ENCODE measurements at regions not wholly inside any gene's neighbourhood (a gene's known extent, or its start where the extent isn't known, plus 50 kb on each side); places are given as distances from the start of the nearest gene placed in this dataset.

GRCh38 chr12:85630851-85631250, 205.4 kb downstream of the RASSF9 start:
- no peak overlapping the region for H3K4me3 ChIP-seq
- FAIRE-seq (no peak), ATAC-seq (no peak), DNase-seq (ENCODE audit: extremely low read depth in 1 of 4, low spot score in 3 of 4) (no peak)
- H3K9me3 ChIP-seq (replicated peaks; ENCODE audit: control insufficient read depth, insufficient read depth, low read depth, low read length) = no peaks in the 10 kb centered on the region
- no TSS peak for BruUV-seq (replicated peaks)
- no peak overlapping the region for H2AFZ ChIP-seq (ENCODE audit: low read depth, low read length)
- intact Hi-C loops (cut with micrococcal nuclease) (no loop called here), in situ Hi-C loops (cut with MboI) (no loop called here)
- 6% methylated on average over 2 of the region's 2 CpGs for WGBS (ENCODE audit: insufficient coverage, low coverage, missing lambda C conversion rate)
- H3K79me2 ChIP-seq (ENCODE audit: control insufficient read depth, insufficient read depth, low read length) = no peaks in the 10 kb centered on the region
- ChIA-PET POLR2A (no interaction called here), CTCF (ENCODE audit: low intra/inter-chr PET ratio) (no interaction called here)
- no peaks in the 10 kb centered on the region for H3K4me1 ChIP-seq (replicated peaks in 1 of 2; ENCODE audit: control insufficient read depth in 2 of 2, insufficient read depth in 2 of 2, low read length in 2 of 2)
- no peak overlapping the region for H3K27ac ChIP-seq (ENCODE audit: extremely low read depth, low read depth, low read length)
- no peaks in the 10 kb centered on the region for H3K9me1 ChIP-seq (ENCODE audit: control insufficient read depth, insufficient read depth, low read length)
- TF ChIP-seq, protein P1, sequence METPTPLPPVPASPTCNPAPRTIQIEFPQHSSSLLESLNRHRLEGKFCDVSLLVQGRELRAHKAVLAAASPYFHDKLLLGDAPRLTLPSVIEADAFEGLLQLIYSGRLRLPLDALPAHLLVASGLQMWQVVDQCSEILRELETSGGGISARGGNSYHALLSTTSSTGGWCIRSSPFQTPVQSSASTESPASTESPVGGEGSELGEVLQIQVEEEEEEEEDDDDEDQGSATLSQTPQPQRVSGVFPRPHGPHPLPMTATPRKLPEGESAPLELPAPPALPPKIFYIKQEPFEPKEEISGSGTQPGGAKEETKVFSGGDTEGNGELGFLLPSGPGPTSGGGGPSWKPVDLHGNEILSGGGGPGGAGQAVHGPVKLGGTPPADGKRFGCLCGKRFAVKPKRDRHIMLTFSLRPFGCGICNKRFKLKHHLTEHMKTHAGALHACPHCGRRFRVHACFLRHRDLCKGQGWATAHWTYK (CRISPR knock-in tag; IDR thresholded peaks at IDR 0.05) = no peak
- TF ChIP-seq CGGBP1 (CRISPR knock-in tag; IDR thresholded peaks at IDR 0.05) (no peak), KDM1A (IDR thresholded peaks at IDR 0.05) (no peak), NCOA1 (IDR thresholded peaks at IDR 0.05; ENCODE audit: low read depth) (no peak), SRSF9 (IDR thresholded peaks at IDR 0.05; ENCODE audit: borderline replicate concordance, low read depth, low read length) (no peak), ZNF584 (CRISPR knock-in tag; IDR thresholded peaks at IDR 0.05; ENCODE audit: low read depth) (no peak), PPARD (CRISPR knock-in tag; IDR thresholded peaks at IDR 0.05) (no peak), RBM22 (IDR thresholded peaks at IDR 0.05; ENCODE audit: low read depth, low read length, poor library complexity, severe bottlenecking) (no peak), ZNF232 (CRISPR knock-in tag; IDR thresholded peaks at IDR 0.05) (no peak), SNIP1 (IDR thresholded peaks at IDR 0.05; ENCODE audit: low read depth) (no peak), HNRNPH1 (optimal IDR thresholded peaks at IDR 0.05; ENCODE audit: low read depth, low read length) (no peak), ZNF347 (CRISPR knock-in tag; IDR thresholded peaks at IDR 0.05; ENCODE audit: low read depth) (no peak), MAFG (tag; conservative IDR thresholded peaks at IDR 0.05) (no peak), ARID3B (CRISPR knock-in tag; IDR thresholded peaks at IDR 0.05; ENCODE audit: borderline replicate concordance) (no peak), LARP7 (IDR thresholded peaks at IDR 0.05) (no peak), ZNF41 (CRISPR knock-in tag; conservative IDR thresholded peaks at IDR 0.05) (no peak), SMAD2 (IDR thresholded peaks at IDR 0.05; ENCODE audit: low read depth, low read length) (no peak), ZBED1 (IDR thresholded peaks at IDR 0.05) (no peak)
- TF ChIP-seq, protein P2, sequence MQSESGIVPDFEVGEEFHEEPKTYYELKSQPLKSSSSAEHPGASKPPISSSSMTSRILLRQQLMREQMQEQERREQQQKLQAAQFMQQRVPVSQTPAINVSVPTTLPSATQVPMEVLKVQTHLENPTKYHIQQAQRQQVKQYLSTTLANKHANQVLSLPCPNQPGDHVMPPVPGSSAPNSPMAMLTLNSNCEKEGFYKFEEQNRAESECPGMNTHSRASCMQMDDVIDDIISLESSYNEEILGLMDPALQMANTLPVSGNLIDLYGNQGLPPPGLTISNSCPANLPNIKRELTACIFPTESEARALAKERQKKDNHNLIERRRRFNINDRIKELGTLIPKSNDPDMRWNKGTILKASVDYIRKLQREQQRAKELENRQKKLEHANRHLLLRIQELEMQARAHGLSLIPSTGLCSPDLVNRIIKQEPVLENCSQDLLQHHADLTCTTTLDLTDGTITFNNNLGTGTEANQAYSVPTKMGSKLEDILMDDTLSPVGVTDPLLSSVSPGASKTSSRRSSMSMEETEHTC (IDR thresholded peaks at IDR 0.05) = no peak
- no peak overlapping the region for H3K4me2 ChIP-seq (ENCODE audit: insufficient read depth, low read length)
- no peaks in the 10 kb centered on the region for H3K27me3 ChIP-seq (ENCODE audit: control insufficient read depth in 2 of 2, insufficient read depth in 2 of 2, low read length in 2 of 2)
- H3K36me3 ChIP-seq (ENCODE audit: control insufficient read depth, insufficient read depth, low read length) = no peaks in the 10 kb centered on the region
- H4K20me1 ChIP-seq (replicated peaks; ENCODE audit: control insufficient read depth, insufficient read depth, low read length) = no peaks in the 10 kb centered on the region
- no peak overlapping the region for H3K9ac ChIP-seq (ENCODE audit: insufficient read depth in 1 of 2, low read depth in 2 of 2, low read length in 2 of 2)

All from K562 (cell line).